Motor neuron (in vitro differentiated cells): ENCODE measurements at regions not wholly inside any gene's neighbourhood (a gene's known extent, or its start where the extent isn't known, plus 50 kb on each side); places are given as distances from the start of the nearest gene placed in this dataset.

ENCODE experiments used
- ATAC-seq, 8 experiments: fragments of 200-7000 bp; cut with Tn5 transposase; replicated peaks in 6 of 8; 2 replicates each; pipeline ENCODE4 v1.8.0; 2021; ENCODE audit warnings: mild to moderate bottlenecking in 8 of 8, moderate library complexity in 8 of 8
- H3K27ac ChIP-seq, 2 donors: fragments of 250-450 bp; sonication (Bioruptor Pico); 2 replicates each; pipeline ENCODE4 v1.9.0; 2021; ENCODE audit warnings: antibody characterized with exemption in 2 of 2, mild to moderate bottlenecking in 2 of 2, moderate library complexity in 1 of 2
- H3K4me1 ChIP-seq, 2 donors: fragments of 250-450 bp; sonication (Bioruptor Pico); replicated peaks in 1 of 2; 2 replicates each; pipeline ENCODE4 v1.6.1; 2021; ENCODE audit warnings: antibody characterized with exemption in 2 of 2, mild to moderate bottlenecking in 2 of 2, moderate library complexity in 1 of 2
- H3K4me3 ChIP-seq, 5 donors: fragments of 250-450 bp; sonication (Bioruptor Pico); 2 replicates each; pipeline ENCODE4 v1.9.0; 2021; ENCODE audit warnings: antibody characterized with exemption in 5 of 5, mild to moderate bottlenecking in 5 of 5, moderate library complexity in 4 of 5
- WGBS, 10 experiments: fragments of 450-650 bp; shearing (Covaris generic); methylation state at CpG; one replicate each; pipeline ENCODE4 v1.0.0; 2022; 5-methylcytosine and 5-hydroxymethylcytosine counted together
- in situ Hi-C, 9 experiments: fragments of 400-800 bp; cut with MboI; loops; one replicate each; pipeline ENCODE4 v1.15.0; 2021; ENCODE audit warnings: low sequenced_read_pairs in 9 of 9, low pct_unique_long_range_greater_than_20kb in 2 of 9; ENCODE audit not compliant: unreplicated experiment in 9 of 9

- H3K27ac ChIP-seq, result no peak overlapping the region
- WGBS, 10 experiments, result 6 to 100% (median 94%) methylated on average over 2 to 4 of the region's 4 CpGs; no CpG with 5 or more reads in 2 of the 10 experiments
- no peaks in the 10 kb centered on the region for H3K4me1 ChIP-seq
- no peak overlapping the region for H3K4me3 ChIP-seq
- ATAC-seq, result peak in 2 of 8 experiments; percentile 79 to 81
- in situ Hi-C loops, result loop anchor here in 1 of 9 experiments (10.0 kb wide), 1 partner anchor 89 kb away; the partner anchor contains the start of gene CNIH3
Observed at GRCh38 chr1:224525411-224526040, 90.6 kb upstream of the CNIH3 start.

- 83 to 100% (median 84%) methylated on average over 1 to 10 of the region's 10 CpGs; no CpG with 5 or more reads in 3 of the 10 experiments for WGBS, 10 experiments
- no peak for ATAC-seq
- in situ Hi-C loops, result loop anchor here in 1 of 9 experiments (10.0 kb wide), 1 partner anchor 88 kb away; the partner anchor contains the start of gene CNIH3
- H3K4me3 ChIP-seq, result no peak overlapping the region
- no peaks in the 10 kb centered on the region for H3K4me1 ChIP-seq
- H3K27ac ChIP-seq, result no peak overlapping the region
Observed at GRCh38 chr1:224526771-224527170, 89.3 kb upstream of the CNIH3 start.

GRCh38 chr1:224528900-224529299 is 87.2 kb upstream of the CNIH3 start:
- H3K4me1 ChIP-seq, result no peaks in the 10 kb centered on the region
- ATAC-seq, result peak in 4 of 8 experiments; percentile 24 to 61 (median 35)
- 50 to 81% (median 64%) methylated on average over 1 to 3 of the region's 3 CpGs; no CpG with 5 or more reads in 4 of the 10 experiments for WGBS, 10 experiments
- H3K27ac ChIP-seq, result no peak overlapping the region
- no peak overlapping the region for H3K4me3 ChIP-seq
- in situ Hi-C loops, result loop anchor here in 1 of 9 experiments (10.0 kb wide), 1 partner anchor 86 kb away; the partner anchor contains the start of gene CNIH3

GRCh38 chr1:224529844-224530243 is 86.3 kb upstream of the CNIH3 start:
- H3K27ac ChIP-seq, result no peak overlapping the region
- H3K4me3 ChIP-seq, result no peak overlapping the region
- in situ Hi-C loops, result loop anchor here in 1 of 9 experiments (10.0 kb wide), 1 partner anchor 85 kb away; the partner anchor contains the start of gene CNIH3
- 63 to 100% (median 83%) methylated on average over 1 to 5 of the region's 5 CpGs; no CpG with 5 or more reads in 2 of the 10 experiments for WGBS, 10 experiments
- ATAC-seq, result no peak
- no peaks in the 10 kb centered on the region for H3K4me1 ChIP-seq

- H3K4me3 ChIP-seq, result no peak overlapping the region
- WGBS, 10 experiments, result 58 to 100% (median 82%) methylated on average over 1 to 6 of the region's 6 CpGs; no CpG with 5 or more reads in 1 of the 10 experiments
- no peak overlapping the region for H3K27ac ChIP-seq
- ATAC-seq, result no peak
- in situ Hi-C loops, result no loop called here
- no peaks in the 10 kb centered on the region for H3K4me1 ChIP-seq
Observed at GRCh38 chr1:224533517-224533916, 82.6 kb upstream of the CNIH3 start.

GRCh38 chr1:224534731-224535130 is 81.4 kb upstream of the CNIH3 start:
- in situ Hi-C loops, result no loop called here
- ATAC-seq, result no peak
- Histone ChIP-seq H3K4me1 (no peaks in the 10 kb centered on the region), H3K4me3 (no peak overlapping the region), H3K27ac (no peak overlapping the region)
- WGBS, 10 experiments, result 78 to 100% (median 93%) methylated on average over 1 to 3 of the region's 3 CpGs; no CpG with 5 or more reads in 2 of the 10 experiments

GRCh38 chr1:224535641-224536040 is 80.5 kb upstream of the CNIH3 start:
- ATAC-seq, result no peak
- Histone ChIP-seq H3K4me3 (no peak overlapping the region), H3K27ac (no peak overlapping the region), H3K4me1 (no peaks in the 10 kb centered on the region)
- WGBS, 10 experiments, result 40 to 100% (median 85%) methylated on average over 1 to 7 of the region's 7 CpGs; no CpG with 5 or more reads in 2 of the 10 experiments
- in situ Hi-C loops, result no loop called here

- no peak overlapping the region for H3K4me3 ChIP-seq
- no peak for ATAC-seq
- H3K27ac ChIP-seq, result no peak overlapping the region
- in situ Hi-C loops, result no loop called here
- H3K4me1 ChIP-seq, result peaks cover 2 to 11% of the 10 kb centered on the region in 2 donors
- WGBS, 10 experiments, result 10 to 100% (median 74%) methylated on average over 1 to 4 of the region's 4 CpGs
Observed at GRCh38 chr1:224539971-224540370, 76.1 kb upstream of the CNIH3 start.

- 57 to 100% (median 96%) methylated on average over 1 of the region's 1 CpG for WGBS, 10 experiments
- no peak overlapping the region for H3K4me3 ChIP-seq
- in situ Hi-C loops, result no loop called here
- no peak for ATAC-seq
- no peak overlapping the region for H3K27ac ChIP-seq
- peaks cover 2 to 11% of the 10 kb centered on the region in 2 donors for H3K4me1 ChIP-seq
Observed at GRCh38 chr1:224540535-224540934, 75.6 kb upstream of the CNIH3 start.

- in situ Hi-C loops, result no loop called here
Observed at GRCh38 chr1:224541072-224541790, 74.9 kb upstream of the CNIH3 start.

GRCh38 chr1:224541901-224542630 is 74.1 kb upstream of the CNIH3 start:
- WGBS, 10 experiments, result 45 to 100% (median 89%) methylated on average over 3 to 5 of the region's 5 CpGs
- no peak for ATAC-seq
- H3K27ac ChIP-seq, result no peak overlapping the region
- H3K4me1 ChIP-seq, result peaks cover 2 to 11% of the 10 kb centered on the region in 2 donors
- in situ Hi-C loops, result no loop called here
- H3K4me3 ChIP-seq, result no peak overlapping the region

More at GRCh38 chr1:224541072-224541790, 74.9 kb upstream of the CNIH3 start:
- 46 to 100% (median 91%) methylated on average over 1 to 3 of the region's 3 CpGs; no CpG with 5 or more reads in 1 of the 10 experiments for WGBS, 10 experiments
- Histone ChIP-seq H3K27ac (no peak overlapping the region), H3K4me1 (peaks cover 2 to 11% of the 10 kb centered on the region in 2 donors), H3K4me3 (no peak overlapping the region)
- no peak for ATAC-seq

- in situ Hi-C loops, result no loop called here
- H3K27ac ChIP-seq, result no peak overlapping the region
- no peak overlapping the region for H3K4me3 ChIP-seq
- 0 to 88% (median 66%) methylated on average over 1 to 6 of the region's 7 CpGs for WGBS, 10 experiments
- peaks cover 2 to 11% of the 10 kb centered on the region in 2 donors for H3K4me1 ChIP-seq
- peak; percentile 67 to 97 (median 86) for ATAC-seq
Observed at GRCh38 chr1:224542783-224543440, 73.2 kb upstream of the CNIH3 start.
